ENCODE measurements at regions not wholly inside any gene's neighbourhood (a gene's known extent, or its start where the extent isn't known, plus 50 kb on each side); places are given as distances from the start of the nearest gene placed in this dataset.

GRCh38 chr3:154584041-154584440 is 154.1 kb upstream of the GPR149 start:
- no peak for TF ChIP-seq EZH2 (IDR thresholded peaks at IDR 0.05; ENCODE audit: borderline replicate concordance, insufficient read depth, low read depth, low read length, poor library complexity, severe bottlenecking)
- no peak for TF ChIP-seq CTCF (IDR thresholded peaks at IDR 0.05)

Measured in B cell (primary cell).